Spleen (tissue), 11 donors: ENCODE measurements at regions not wholly inside any gene's neighbourhood (a gene's known extent, or its start where the extent isn't known, plus 50 kb on each side); places are given as distances from the start of the nearest gene placed in this dataset.

Source experiments
- DNase-seq: peaks from one replicate; pipeline ENCODE4 v3.0.0-alpha.2; 2020
- H3K27ac ChIP-seq, 8 donors: fragments of 200-600 bp; sonication (generic) in 7 of 8; 1 replicate in 4 of 8; 2 replicates in 4 of 8; pipeline versions ENCODE4 v1.5.0 to v1.8.0; 2016 to 2021; ENCODE audit warnings: inconsistent platforms in 4 of 8, mild to moderate bottlenecking in 4 of 8, moderate library complexity in 1 of 8
- H3K27me3 ChIP-seq, 7 donors: fragments of 200-600 bp; sonication (generic) in 6 of 7; replicated peaks in 1 of 7; 1 replicate in 4 of 7; 2 replicates in 3 of 7; pipeline versions ENCODE4 v1.5.0 to v1.8.0; 2016 to 2021; ENCODE audit warnings: inconsistent platforms in 3 of 7, mild to moderate bottlenecking in 1 of 7
- H3K36me3 ChIP-seq, 6 donors: fragments of 200-600 bp; sonication (generic) in 5 of 6; 1 replicate in 4 of 6; 2 replicates in 2 of 6; pipeline versions ENCODE4 v1.5.0 to v1.8.0; 2016 to 2021; ENCODE audit warnings: inconsistent platforms in 2 of 6
- H3K4me1 ChIP-seq, 6 donors: fragments of 200-600 bp; sonication (generic) in 5 of 6; 1 replicate in 3 of 6; 2 replicates in 3 of 6; pipeline versions ENCODE4 v1.5.0 to v1.8.0; 2016 to 2021; ENCODE audit warnings: inconsistent platforms in 3 of 6
- H3K4me3 ChIP-seq, 8 donors: fragments of 200-600 bp; sonication (generic) in 7 of 8; 1 replicate in 4 of 8; 2 replicates in 4 of 8; pipeline versions ENCODE4 v1.5.0 to v1.8.0; 2016 to 2021; ENCODE audit warnings: inconsistent platforms in 4 of 8, mild to moderate bottlenecking in 4 of 8, moderate library complexity in 2 of 8
- H3K9me3 ChIP-seq, 8 donors: fragments of 200-600 bp; sonication (generic) in 7 of 8; 1 replicate in 4 of 8; 2 replicates in 4 of 8; pipeline versions ENCODE4 v1.5.0 to v1.8.0; 2016 to 2021; ENCODE audit warnings: inconsistent platforms in 4 of 8
- CTCF ChIP-seq, 11 experiments: fragments of 200-600 bp in 7 of 11; fragments of 450-650 bp in 4 of 11; sonication (generic) in 4 of 11; IDR thresholded peaks in 8 of 11; conservative IDR thresholded peaks in 3 of 11; 1 replicate in 7 of 11; 2 replicates in 4 of 11; pipeline versions ENCODE4 v1.4.0 to v1.8.0; 2016 to 2021; ENCODE audit warnings: antibody characterized with exemption in 11 of 11, inconsistent platforms in 4 of 11, mild to moderate bottlenecking in 1 of 11
- POLR2A ChIP-seq, 3 donors: fragments of 450-650 bp; IDR thresholded peaks; one replicate each; pipeline ENCODE4 v1.5.1; 2017; ENCODE audit warnings: antibody characterized with exemption in 3 of 3, mild to moderate bottlenecking in 1 of 3
- POLR2AphosphoS5 ChIP-seq, 3 donors: sonication (generic); formaldehyde crosslinking; IDR thresholded peaks; one replicate each; pipeline ENCODE4 v1.5.1; 2017; ENCODE audit warnings: antibody characterized with exemption in 3 of 3
- WGBS, 5 donors: extraction: QIAGEN DNeasy Blood & Tissue Kit in 3 of 5; methylation state at CpG; one replicate each; pipeline versions ENCODE4 v1.1.5 to v1.1.7; 2013 to 2018; 5-methylcytosine and 5-hydroxymethylcytosine counted together
- intact Hi-C: fragments of 100-400 bp; cut with DNase I; formaldehyde crosslinking; loops from one replicate; pipeline ENCODE4 v1.15.0; 2023; ENCODE audit warnings: low total_unique reads
- donor health status: healthy with polysubstance abuse.
- donor health status: DM: no; HTN: no; CAD: no; lungs with moderate emphysema.
- donor health status: DM: no; HTN: no; CAD: no.
- donor health status: Bipolar disorder and iron deficiency.
- donor health status: healthy.
- donor health status: DM: no; HTN: no; CAD: no.
- donor health status: DM: yes; HTN: yes; CAD: no.

DNA sequence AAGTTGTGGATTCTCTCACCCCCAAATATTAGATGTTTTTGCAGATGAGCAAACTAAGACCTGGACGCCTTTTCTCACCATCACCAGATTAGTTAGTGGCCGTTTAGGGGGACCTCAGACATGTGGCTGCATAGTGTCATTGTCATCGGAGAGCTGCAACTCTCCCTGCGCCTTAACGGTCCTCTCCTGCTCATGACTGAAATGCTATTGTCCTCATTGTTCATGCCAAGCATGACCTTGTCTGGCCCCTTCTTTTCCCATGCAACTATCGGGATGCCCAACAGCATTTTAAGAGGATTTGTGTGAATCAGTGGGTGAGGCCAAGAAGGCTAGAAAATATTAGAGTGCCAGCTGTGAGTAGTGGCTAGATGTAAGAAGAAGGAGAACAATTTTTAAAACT is 174.2 kb downstream of the SOCS6 start:
- Histone ChIP-seq H3K27me3 (peaks cover 0 to 44% (median 6%) of the 10 kb centered on the region in 7 donors), H3K36me3 (no peaks in the 10 kb centered on the region), H3K4me3 (no peak overlapping the region), H3K27ac (no peak overlapping the region), H3K4me1 (peaks cover 0 to 8% (median 7%) of the 10 kb centered on the region in 6 donors), H3K9me3 (no peaks in the 10 kb centered on the region)
- WGBS, 5 donors, result 74 to 89% (median 85%) methylated on average over 6 of the region's 6 CpGs
- intact Hi-C loops, result no loop called here
- DNase-seq, result no peak
- TF ChIP-seq CTCF (IDR thresholded peaks at IDR 0.05 in 8 of 11, conservative IDR thresholded peaks at IDR 0.05 in 3 of 11) (no peak), POLR2AphosphoS5 (IDR thresholded peaks at IDR 0.05) (no peak), POLR2A (IDR thresholded peaks at IDR 0.05) (no peak)

DNA sequence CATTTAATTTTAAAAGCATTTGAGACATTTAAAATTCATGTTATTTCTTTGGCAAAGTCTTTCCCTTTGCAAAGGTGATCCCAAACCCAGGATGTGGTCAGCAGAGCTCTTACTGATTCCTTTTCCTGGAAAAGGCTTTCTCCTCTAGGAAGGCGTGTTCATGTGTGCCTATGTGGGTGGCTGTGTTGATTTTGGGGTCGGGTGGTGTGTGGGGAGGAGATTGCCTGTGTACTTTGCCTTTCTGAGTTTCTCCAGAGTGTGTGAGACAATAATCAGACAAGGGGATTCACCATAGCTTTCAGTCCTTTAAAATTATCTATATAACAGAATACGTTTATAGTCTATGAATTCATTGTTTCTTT is 173.2 kb downstream of the SOCS6 start:
- WGBS, 5 donors, result 53 to 82% (median 60%) methylated on average over 3 of the region's 3 CpGs
- Histone ChIP-seq H3K9me3 (no peaks in the 10 kb centered on the region), H3K4me1 (peaks cover 0 to 8% (median 7%) of the 10 kb centered on the region in 6 donors), H3K4me3 (no peak overlapping the region), H3K27me3 (peaks cover 0 to 44% (median 6%) of the 10 kb centered on the region in 7 donors), H3K27ac (no peak overlapping the region), H3K36me3 (no peaks in the 10 kb centered on the region)
- DNase-seq, result no peak
- TF ChIP-seq CTCF (IDR thresholded peaks at IDR 0.05 in 8 of 11, conservative IDR thresholded peaks at IDR 0.05 in 3 of 11) (no peak), POLR2A (IDR thresholded peaks at IDR 0.05) (no peak), POLR2AphosphoS5 (IDR thresholded peaks at IDR 0.05) (no peak)
- intact Hi-C loops, result no loop called here

DNA sequence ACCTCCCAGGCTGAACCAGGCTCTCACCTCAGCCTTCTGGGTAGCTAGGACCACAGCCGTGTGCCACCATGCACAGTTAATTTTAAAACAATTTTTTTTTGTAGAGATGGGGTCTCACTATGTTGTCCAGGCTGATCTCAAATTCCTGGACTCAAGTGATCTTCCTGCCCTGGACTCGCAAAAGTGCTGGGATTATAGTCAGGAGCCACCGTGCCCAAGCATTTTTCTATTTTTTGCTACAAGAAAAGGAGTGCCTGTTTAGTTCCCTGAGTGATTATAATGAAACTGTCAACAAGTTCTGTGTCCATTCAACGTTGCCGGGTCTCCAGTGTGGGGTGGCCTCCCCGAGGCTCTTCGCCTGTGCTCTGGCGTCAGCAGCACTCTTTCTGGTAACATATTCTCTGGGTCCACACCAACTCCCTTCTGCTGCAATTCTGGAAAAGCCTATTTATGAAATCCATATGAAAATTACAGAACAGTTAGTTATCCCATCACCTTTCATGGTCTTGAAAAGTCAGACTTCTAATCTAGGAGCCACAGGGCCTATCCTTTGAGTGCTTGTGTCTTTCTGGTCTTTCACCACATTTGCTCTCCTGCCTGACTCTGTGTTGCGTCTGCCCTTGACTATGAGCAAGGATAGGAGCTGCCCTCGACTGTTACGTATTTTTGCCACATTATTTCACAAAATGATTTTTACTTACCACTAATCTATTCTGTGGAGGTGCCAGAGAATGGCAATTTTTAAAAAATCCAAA is 172.7 kb downstream of the SOCS6 start:
- no peak overlapping the region for H3K4me3 ChIP-seq
- H3K27me3 ChIP-seq, result peaks cover 0 to 44% (median 6%) of the 10 kb centered on the region in 7 donors
- no peaks in the 10 kb centered on the region for H3K36me3 ChIP-seq
- H3K27ac ChIP-seq, result no peak overlapping the region
- DNase-seq, result no peak
- peaks cover 0 to 8% (median 7%) of the 10 kb centered on the region in 6 donors for H3K4me1 ChIP-seq
- WGBS, 5 donors, result 86 to 95% (median 88%) methylated on average over 11 of the region's 11 CpGs
- H3K9me3 ChIP-seq, result no peaks in the 10 kb centered on the region
- intact Hi-C loops, result no loop called here
- TF ChIP-seq CTCF (IDR thresholded peaks at IDR 0.05 in 8 of 11, conservative IDR thresholded peaks at IDR 0.05 in 3 of 11), result no peak

GRCh38 chr18:70459731-70460130 is 170.9 kb downstream of the SOCS6 start:
- intact Hi-C loops, result no loop called here
- WGBS, 5 donors, result 66 to 82% (median 73%) methylated on average over 5 of the region's 5 CpGs

More at GRCh38 chr18:70459731-70460130, 170.9 kb downstream of the SOCS6 start:
- Histone ChIP-seq H3K4me1 (peaks cover 0 to 6% (median 6%) of the 10 kb centered on the region in 6 donors), H3K27me3 (peaks cover 0 to 44% (median 6%) of the 10 kb centered on the region in 7 donors), H3K27ac (no peak overlapping the region), H3K36me3 (no peaks in the 10 kb centered on the region), H3K4me3 (no peak overlapping the region), H3K9me3 (no peaks in the 10 kb centered on the region)
- TF ChIP-seq CTCF (IDR thresholded peaks at IDR 0.05 in 8 of 11, conservative IDR thresholded peaks at IDR 0.05 in 3 of 11), result no peak
- TF ChIP-seq POLR2A (IDR thresholded peaks at IDR 0.05), result no peak
- no peak for TF ChIP-seq POLR2AphosphoS5 (IDR thresholded peaks at IDR 0.05)
- no peak for DNase-seq
